Activated naive CD4-positive, alpha-beta T cell treated with anti-CD3 and anti-CD28 coated beads, Interleukin-2, amount 10 ng/mL, durations not matched to agents 7 days and 5 days (primary cell): ENCODE measurements at regions not wholly inside any gene's neighbourhood (a gene's known extent, or its start where the extent isn't known, plus 50 kb on each side); places are given as distances from the start of the nearest gene placed in this dataset.

Experiments used
- CTCF ChIA-PET: fragments of 350-600 bp; sonication (Branson Sonifier 250); formaldehyde crosslinking; loops from one replicate; lab custom pipeline; 2021; ENCODE audit warnings: antibody characterized with exemption; lab: Charles Lee
- DNase-seq: peaks from one replicate; pipeline ENCODE4 v3.0.0-alpha.2; 2020
- H3K27ac Mint-ChIP-seq: one replicate; pipeline ENCODE4 v1.8.0; 2021; ENCODE audit warnings: mild to moderate bottlenecking, moderate library complexity, mixed read lengths
- H3K27me3 Mint-ChIP-seq: one replicate; pipeline ENCODE4 v1.8.0; 2021; ENCODE audit warnings: mild to moderate bottlenecking, mixed read lengths
- H3K36me3 Mint-ChIP-seq: one replicate; pipeline ENCODE4 v1.8.0; 2021; ENCODE audit warnings: mixed read lengths
- H3K4me1 Mint-ChIP-seq: one replicate; pipeline ENCODE4 v1.8.0; 2021; ENCODE audit warnings: mixed read lengths
- H3K4me3 Mint-ChIP-seq: one replicate; pipeline ENCODE4 v1.8.0; 2021; ENCODE audit warnings: mild to moderate bottlenecking, moderate library complexity, mixed read lengths
- H3K9me3 Mint-ChIP-seq: one replicate; pipeline ENCODE4 v1.8.0; 2021; ENCODE audit warnings: mixed read lengths

DNA sequence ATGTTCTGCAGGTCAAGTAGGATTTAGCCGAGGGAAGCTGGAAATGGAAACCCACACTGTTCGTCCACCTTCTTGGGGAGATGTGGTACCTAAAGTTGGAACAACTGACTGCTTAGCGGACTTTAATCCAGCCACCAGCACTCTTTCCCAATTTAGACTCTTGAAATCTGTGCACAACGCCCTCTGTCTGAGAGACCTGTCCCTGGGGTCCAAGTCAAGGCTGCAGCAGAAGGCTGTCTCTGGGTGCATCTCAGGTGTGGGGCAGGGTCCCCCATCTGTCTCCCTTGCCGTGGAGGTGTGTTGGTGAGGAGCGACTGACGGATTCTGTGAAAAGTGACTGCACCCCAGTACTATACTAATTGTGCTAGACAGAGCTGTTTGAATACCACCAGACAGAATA lies 168.2 kb upstream of the CADM1 start:
- no peaks in the 10 kb centered on the region for H3K27me3 Mint-ChIP-seq

GRCh38 chr11:115670538-115671205 lies 166.5 kb upstream of the CADM1 start:
- CTCF ChIA-PET = no interaction called here
- no peak for DNase-seq
- H3K9me3 Mint-ChIP-seq = no peaks in the 10 kb centered on the region
- H3K4me3 Mint-ChIP-seq = no peak overlapping the region
- no peaks in the 10 kb centered on the region for H3K27me3 Mint-ChIP-seq
- no peaks in the 10 kb centered on the region for H3K36me3 Mint-ChIP-seq
- no peak overlapping the region for H3K27ac Mint-ChIP-seq
- H3K4me1 Mint-ChIP-seq = no peaks in the 10 kb centered on the region

More for the DNA sequence above, 168.2 kb upstream of the CADM1 start:
- H3K9me3 Mint-ChIP-seq = no peaks in the 10 kb centered on the region
- H3K4me1 Mint-ChIP-seq = no peaks in the 10 kb centered on the region
- CTCF ChIA-PET = no interaction called here
- no peak for DNase-seq
- H3K4me3 Mint-ChIP-seq = no peak overlapping the region
- H3K36me3 Mint-ChIP-seq = no peaks in the 10 kb centered on the region
- no peak overlapping the region for H3K27ac Mint-ChIP-seq

GRCh38 chr11:115665958-115666357 lies 161.7 kb upstream of the CADM1 start:
- Mint-ChIP-seq H3K27ac (no peak overlapping the region), H3K4me1 (no peaks in the 10 kb centered on the region), H3K9me3 (no peaks in the 10 kb centered on the region), H3K27me3 (peaks cover 4% of the 10 kb centered on the region), H3K36me3 (no peaks in the 10 kb centered on the region), H3K4me3 (no peak overlapping the region)
- CTCF ChIA-PET = no interaction called here
- DNase-seq = no peak

DNA sequence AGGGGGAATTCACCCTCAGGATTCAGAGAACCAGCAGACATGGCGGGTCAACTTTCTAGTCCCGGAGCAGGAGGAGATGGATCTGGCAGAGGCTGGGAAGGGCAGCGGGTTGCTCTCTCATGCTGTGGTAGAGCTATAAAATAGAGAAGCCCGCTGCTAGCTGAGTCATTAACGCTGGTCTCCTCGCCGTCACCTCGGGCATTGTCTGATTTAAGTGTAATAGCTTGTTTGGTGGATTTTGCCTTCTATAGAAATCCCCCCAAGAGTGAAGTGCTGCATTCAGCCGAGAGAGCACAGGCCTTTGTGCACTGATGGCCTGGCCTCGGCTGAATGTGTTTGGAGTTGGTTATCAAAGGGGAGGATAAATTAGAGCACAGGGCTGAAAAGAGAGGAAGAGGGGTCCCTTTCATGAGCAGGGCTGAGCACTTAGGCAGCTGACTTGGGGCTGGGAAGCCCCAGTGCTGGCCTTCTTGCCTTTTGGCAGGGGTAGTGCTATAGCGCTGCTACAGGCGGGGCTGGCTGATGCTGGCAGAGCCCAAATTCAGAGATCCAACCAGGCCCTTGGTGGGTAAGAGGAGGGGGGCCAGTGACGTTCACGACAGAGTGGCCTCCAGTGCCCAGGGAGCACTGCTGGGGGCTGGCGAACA lies 161.1 kb upstream of the CADM1 start:
- no peak overlapping the region for H3K27ac Mint-ChIP-seq
- H3K36me3 Mint-ChIP-seq = no peaks in the 10 kb centered on the region
- CTCF ChIA-PET = no interaction called here
- H3K27me3 Mint-ChIP-seq = peaks cover 11% of the 10 kb centered on the region
- H3K4me3 Mint-ChIP-seq = no peak overlapping the region
- no peaks in the 10 kb centered on the region for H3K9me3 Mint-ChIP-seq
- H3K4me1 Mint-ChIP-seq = no peaks in the 10 kb centered on the region
- DNase-seq = no peak

- H3K36me3 Mint-ChIP-seq = no peaks in the 10 kb centered on the region
- no peaks in the 10 kb centered on the region for H3K9me3 Mint-ChIP-seq
- peaks cover 20% of the 10 kb centered on the region for H3K27me3 Mint-ChIP-seq
- H3K4me3 Mint-ChIP-seq = no peak overlapping the region
- DNase-seq = no peak
- H3K27ac Mint-ChIP-seq = no peak overlapping the region
- CTCF ChIA-PET = no interaction called here
- H3K4me1 Mint-ChIP-seq = no peaks in the 10 kb centered on the region
Observed at GRCh38 chr11:115664313-115664712, 160.1 kb upstream of the CADM1 start.

DNA sequence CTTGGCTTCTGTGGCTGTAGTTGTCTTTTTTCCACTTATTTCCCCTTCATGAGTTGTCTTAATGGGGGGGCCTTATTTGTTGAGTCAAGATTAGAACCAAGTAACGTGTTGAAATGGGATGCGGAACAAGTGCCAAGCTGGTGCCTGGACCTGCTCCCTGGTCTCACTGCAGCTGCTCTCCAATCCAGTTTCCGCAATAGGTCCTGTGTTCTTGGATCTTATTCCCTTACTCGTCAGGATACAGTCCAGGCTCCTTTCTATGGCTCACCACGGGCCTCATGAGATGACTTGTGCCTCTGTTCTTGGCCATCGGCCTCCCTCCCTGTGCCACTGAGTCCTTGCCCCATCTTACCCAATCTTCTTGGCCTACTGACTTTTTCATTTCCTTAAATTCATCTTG lies 159.6 kb upstream of the CADM1 start:
- CTCF ChIA-PET = no interaction called here
- DNase-seq = no peak
- Mint-ChIP-seq H3K27me3 (peaks cover 26% of the 10 kb centered on the region), H3K27ac (no peak overlapping the region), H3K4me1 (no peaks in the 10 kb centered on the region), H3K36me3 (no peaks in the 10 kb centered on the region), H3K4me3 (no peak overlapping the region), H3K9me3 (no peaks in the 10 kb centered on the region)

- H3K36me3 Mint-ChIP-seq = no peaks in the 10 kb centered on the region
- no peak overlapping the region for H3K27ac Mint-ChIP-seq
- no peak overlapping the region for H3K4me3 Mint-ChIP-seq
- H3K9me3 Mint-ChIP-seq = no peaks in the 10 kb centered on the region
- no peaks in the 10 kb centered on the region for H3K4me1 Mint-ChIP-seq
- no peak for DNase-seq
- H3K27me3 Mint-ChIP-seq = peaks cover 37% of the 10 kb centered on the region
- CTCF ChIA-PET = no interaction called here
Observed at GRCh38 chr11:115660030-115660805, 156.0 kb upstream of the CADM1 start.

GRCh38 chr11:115659061-115659963 lies 155.1 kb upstream of the CADM1 start:
- DNase-seq = no peak
- Mint-ChIP-seq H3K27ac (no peak overlapping the region), H3K36me3 (no peaks in the 10 kb centered on the region), H3K27me3 (peaks cover 33% of the 10 kb centered on the region), H3K4me3 (no peak overlapping the region), H3K4me1 (no peaks in the 10 kb centered on the region), H3K9me3 (no peaks in the 10 kb centered on the region)
- CTCF ChIA-PET = no interaction called here

DNA sequence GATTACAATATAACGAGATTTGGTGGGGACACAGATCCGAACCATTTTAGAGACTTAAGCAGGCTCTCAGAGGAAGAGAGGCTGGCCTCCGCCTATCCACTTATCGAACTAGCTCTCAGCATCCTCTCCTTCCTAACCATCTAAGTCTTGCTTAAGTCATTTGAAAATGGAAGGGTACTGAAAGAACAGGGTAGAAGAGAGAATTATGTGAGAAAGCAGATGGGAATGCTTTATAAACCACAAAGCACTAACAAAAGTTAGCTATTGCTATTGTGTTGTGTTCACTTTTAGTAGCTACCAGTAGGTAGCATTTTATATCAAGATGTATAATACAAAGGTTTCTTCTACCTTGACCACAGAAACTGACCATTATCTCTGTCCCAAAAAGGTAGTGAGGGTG lies 153.4 kb upstream of the CADM1 start:
- DNase-seq = no peak
- H3K4me3 Mint-ChIP-seq = no peak overlapping the region
- peaks cover 33% of the 10 kb centered on the region for H3K27me3 Mint-ChIP-seq
- H3K4me1 Mint-ChIP-seq = no peaks in the 10 kb centered on the region
- H3K9me3 Mint-ChIP-seq = no peaks in the 10 kb centered on the region
- CTCF ChIA-PET = no interaction called here
- H3K36me3 Mint-ChIP-seq = no peaks in the 10 kb centered on the region
- no peak overlapping the region for H3K27ac Mint-ChIP-seq

- CTCF ChIA-PET = no interaction called here
- H3K4me1 Mint-ChIP-seq = no peaks in the 10 kb centered on the region
- peaks cover 33% of the 10 kb centered on the region for H3K27me3 Mint-ChIP-seq
Observed at GRCh38 chr11:115656669-115657068, 152.5 kb upstream of the CADM1 start.

GRCh38 chr11:115656041-115656440 lies 151.8 kb upstream of the CADM1 start:
- H3K4me3 Mint-ChIP-seq = no peak overlapping the region

More at GRCh38 chr11:115656669-115657068, 152.5 kb upstream of the CADM1 start:
- H3K27ac Mint-ChIP-seq = no peak overlapping the region
- H3K36me3 Mint-ChIP-seq = no peaks in the 10 kb centered on the region
- no peaks in the 10 kb centered on the region for H3K9me3 Mint-ChIP-seq
- no peak overlapping the region for H3K4me3 Mint-ChIP-seq
- DNase-seq = no peak

GRCh38 chr11:115654792-115655191 lies 150.6 kb upstream of the CADM1 start:
- Mint-ChIP-seq H3K9me3 (no peaks in the 10 kb centered on the region), H3K27me3 (peaks cover 21% of the 10 kb centered on the region), H3K27ac (no peak overlapping the region), H3K36me3 (no peaks in the 10 kb centered on the region), H3K4me3 (no peak overlapping the region), H3K4me1 (no peaks in the 10 kb centered on the region)
- CTCF ChIA-PET = no interaction called here
- no peak for DNase-seq

More at GRCh38 chr11:115656041-115656440, 151.8 kb upstream of the CADM1 start:
- Mint-ChIP-seq H3K36me3 (no peaks in the 10 kb centered on the region), H3K27ac (no peak overlapping the region), H3K27me3 (peaks cover 33% of the 10 kb centered on the region), H3K9me3 (no peaks in the 10 kb centered on the region), H3K4me1 (no peaks in the 10 kb centered on the region)
- CTCF ChIA-PET = no interaction called here
- no peak for DNase-seq

GRCh38 chr11:115653926-115654325 lies 149.7 kb upstream of the CADM1 start:
- no peak overlapping the region for H3K4me3 Mint-ChIP-seq
- CTCF ChIA-PET = no interaction called here
- H3K4me1 Mint-ChIP-seq = no peaks in the 10 kb centered on the region
- peaks cover under 1% of the 10 kb centered on the region for H3K9me3 Mint-ChIP-seq
- H3K27ac Mint-ChIP-seq = no peak overlapping the region
- peaks cover 12% of the 10 kb centered on the region for H3K27me3 Mint-ChIP-seq
- H3K36me3 Mint-ChIP-seq = no peaks in the 10 kb centered on the region
- DNase-seq = no peak

DNA sequence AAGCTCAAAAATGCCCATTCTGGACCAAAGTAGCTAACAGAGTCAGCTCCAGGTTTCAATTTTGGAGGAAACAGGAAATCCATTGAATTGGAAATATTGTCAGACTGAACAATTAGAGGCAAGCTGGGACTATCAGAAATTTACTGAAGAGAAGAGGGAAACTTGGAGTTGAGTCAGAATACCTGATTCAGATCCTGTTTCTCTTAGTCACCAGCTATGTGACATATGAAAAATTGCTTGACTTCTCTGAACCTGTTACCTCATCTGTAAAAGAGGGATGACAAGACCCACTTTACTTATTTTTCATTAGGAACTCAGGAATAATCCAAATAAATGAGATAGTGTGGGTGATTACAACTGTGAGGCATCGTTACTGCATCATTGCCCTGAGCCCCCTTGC lies 148.9 kb upstream of the CADM1 start:
- DNase-seq = no peak
- Mint-ChIP-seq H3K36me3 (no peaks in the 10 kb centered on the region), H3K27ac (no peak overlapping the region), H3K9me3 (peaks cover 3% of the 10 kb centered on the region), H3K27me3 (peaks cover 4% of the 10 kb centered on the region), H3K4me1 (no peaks in the 10 kb centered on the region), H3K4me3 (no peak overlapping the region)
- CTCF ChIA-PET = no interaction called here
